CD4-positive, CD25-positive, alpha-beta regulatory T cell (primary cell): ENCODE measurements at regions not wholly inside any gene's neighbourhood (a gene's known extent, or its start where the extent isn't known, plus 50 kb on each side); places are given as distances from the start of the nearest gene placed in this dataset.
A peak's percentile ranks its signal among the peaks of the same experiment; 100 is the strongest.

Experiments used
- ATAC-seq, 2 donors: fragments of 150-1000 bp; cut with Tn5 transposase; one replicate each; pipeline ENCODE4 v1.10.0; 2021; ENCODE audit warnings: low read depth in 2 of 2, moderate number of reproducible peaks in 2 of 2, moderate library complexity in 1 of 2
- DNase-seq, 3 donors: peaks; one replicate each; pipeline versions ENCODE4 v3.0.0 to v3.0.0-alpha.2; 2012 to 2022; ENCODE audit warnings: mixed read lengths in 1 of 3
- H3K27ac ChIP-seq: one replicate; pipeline ENCODE4 v1.7.0; 2013; ENCODE audit warnings: mild to moderate bottlenecking, low read length; ENCODE audit not compliant: insufficient read depth, poor library complexity, severe bottlenecking
- H3K27me3 ChIP-seq: one replicate; pipeline ENCODE4 v1.7.0; 2013; ENCODE audit warnings: low read length; ENCODE audit not compliant: control insufficient read depth, insufficient read depth
- H3K36me3 ChIP-seq: one replicate; pipeline ENCODE4 v1.7.0; 2013; ENCODE audit warnings: mild to moderate bottlenecking, low read length, moderate library complexity; ENCODE audit not compliant: control insufficient read depth, insufficient read depth
- H3K4me1 ChIP-seq: 2 replicates; pipeline ENCODE4 v1.7.0; 2013; ENCODE audit warnings: mild to moderate bottlenecking, low read length; ENCODE audit not compliant: insufficient read depth, control insufficient read depth, poor library complexity, severe bottlenecking
- H3K4me3 ChIP-seq: one replicate; pipeline ENCODE4 v1.7.0; 2013; ENCODE audit warnings: low read depth, mild to moderate bottlenecking, low read length, moderate library complexity
- H3K9me3 ChIP-seq, 2 experiments: 1 replicate in 1 of 2; 2 replicates in 1 of 2; pipeline ENCODE4 v1.7.0; 2013; ENCODE audit warnings: low read length in 2 of 2, mild to moderate bottlenecking in 1 of 2, moderate library complexity in 1 of 2; ENCODE audit not compliant: control insufficient read depth in 2 of 2
- H3K27ac Mint-ChIP-seq, 3 donors: one replicate each; pipeline ENCODE4 v1.8.0; 2020 to 2022; ENCODE audit warnings: mild to moderate bottlenecking in 3 of 3, mixed read lengths in 3 of 3, moderate library complexity in 2 of 3
- H3K27me3 Mint-ChIP-seq: one replicate; pipeline ENCODE4 v1.8.0; 2022; ENCODE audit warnings: mild to moderate bottlenecking, mixed read lengths
- H3K36me3 Mint-ChIP-seq: one replicate; pipeline ENCODE4 v1.8.0; 2020; ENCODE audit warnings: mixed read lengths
- H3K4me1 Mint-ChIP-seq, 4 donors: one replicate each; pipeline ENCODE4 v1.8.0; 2020 to 2022; ENCODE audit warnings: mixed read lengths in 4 of 4, mild to moderate bottlenecking in 1 of 4
- H3K4me3 Mint-ChIP-seq, 4 donors: one replicate each; pipeline ENCODE4 v1.8.0; 2020 to 2022; ENCODE audit warnings: mild to moderate bottlenecking in 4 of 4, mixed read lengths in 4 of 4, moderate library complexity in 3 of 4
- H3K9me3 Mint-ChIP-seq, 7 donors: one replicate each; pipeline ENCODE4 v1.8.0; 2020 to 2022; ENCODE audit warnings: mixed read lengths in 7 of 7, mild to moderate bottlenecking in 3 of 7, moderate library complexity in 2 of 7

DNA sequence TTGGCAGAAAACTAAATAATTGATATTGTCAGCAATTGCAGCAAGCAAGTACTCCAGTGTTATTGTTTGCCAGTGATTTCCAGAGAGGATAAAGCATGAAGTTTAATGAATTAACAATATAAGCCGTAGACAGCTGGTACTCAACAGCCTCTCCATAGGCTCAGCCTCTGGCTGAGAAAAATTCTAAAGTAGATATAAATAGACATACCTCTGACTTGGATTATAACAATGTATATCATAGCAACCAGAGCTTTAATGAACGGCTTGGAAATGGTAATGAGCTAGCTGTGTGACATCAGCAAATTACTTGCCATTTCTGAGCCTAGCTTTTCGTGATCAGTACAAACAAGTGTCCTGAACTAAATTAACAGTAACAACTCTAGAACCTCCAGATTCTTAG is 1055.4 kb upstream of the AUTS2 start:
- no peak overlapping the region for H3K27ac Mint-ChIP-seq
- Histone ChIP-seq H3K4me1 (no peaks in the 10 kb centered on the region), H3K27me3 (no peaks in the 10 kb centered on the region), H3K9me3 (no peaks in the 10 kb centered on the region), H3K36me3 (no peaks in the 10 kb centered on the region), H3K27ac (no peak overlapping the region), H3K4me3 (no peak overlapping the region)
- no peaks in the 10 kb centered on the region for H3K36me3 Mint-ChIP-seq
- no peak for ATAC-seq
- H3K4me3 Mint-ChIP-seq: no peak overlapping the region
- H3K4me1 Mint-ChIP-seq: no peaks in the 10 kb centered on the region
- H3K9me3 Mint-ChIP-seq: peaks cover 0 to 16% (median 12%) of the 10 kb centered on the region in 7 donors
- H3K27me3 Mint-ChIP-seq: no peaks in the 10 kb centered on the region
- no peak for DNase-seq

GRCh38 chr7:68544851-68545250 is 1053.4 kb upstream of the AUTS2 start:
- no peak overlapping the region for H3K4me3 ChIP-seq
- H3K27me3 Mint-ChIP-seq: no peaks in the 10 kb centered on the region
- H3K9me3 Mint-ChIP-seq: peaks cover 0 to 19% (median 9%) of the 10 kb centered on the region in 7 donors
- H3K4me3 Mint-ChIP-seq: no peak overlapping the region
- no peaks in the 10 kb centered on the region for H3K9me3 ChIP-seq
- no peak overlapping the region for H3K27ac Mint-ChIP-seq
- no peaks in the 10 kb centered on the region for H3K4me1 ChIP-seq
- no peaks in the 10 kb centered on the region for H3K36me3 Mint-ChIP-seq
- ATAC-seq (no peak), DNase-seq (no peak)
- H3K27ac ChIP-seq: no peak overlapping the region
- H3K36me3 ChIP-seq: no peaks in the 10 kb centered on the region
- no peaks in the 10 kb centered on the region for H3K4me1 Mint-ChIP-seq
- H3K27me3 ChIP-seq: no peaks in the 10 kb centered on the region

GRCh38 chr7:68547181-68547580 is 1051.1 kb upstream of the AUTS2 start:
- Histone ChIP-seq H3K27ac (no peak overlapping the region), H3K27me3 (no peaks in the 10 kb centered on the region), H3K36me3 (no peaks in the 10 kb centered on the region), H3K4me1 (no peaks in the 10 kb centered on the region), H3K9me3 (no peaks in the 10 kb centered on the region), H3K4me3 (no peak overlapping the region)
- Mint-ChIP-seq H3K27ac (peak overlapping the region in 1 of 3 donors; percentile 23), H3K36me3 (no peaks in the 10 kb centered on the region), H3K27me3 (no peaks in the 10 kb centered on the region), H3K4me3 (no peak overlapping the region), H3K9me3 (peaks cover 0 to 14% (median 5%) of the 10 kb centered on the region in 7 donors), H3K4me1 (no peaks in the 10 kb centered on the region)
- ATAC-seq (no peak), DNase-seq (no peak)

GRCh38 chr7:68547799-68548198 is 1050.5 kb upstream of the AUTS2 start:
- ATAC-seq (no peak), DNase-seq (no peak)
- no peaks in the 10 kb centered on the region for H3K27me3 Mint-ChIP-seq
- no peaks in the 10 kb centered on the region for H3K27me3 ChIP-seq
- H3K36me3 Mint-ChIP-seq: no peaks in the 10 kb centered on the region
- no peak overlapping the region for H3K4me3 ChIP-seq
- no peaks in the 10 kb centered on the region for H3K36me3 ChIP-seq
- H3K9me3 Mint-ChIP-seq: peaks cover 0 to 13% (median 5%) of the 10 kb centered on the region in 7 donors
- H3K4me1 Mint-ChIP-seq: no peaks in the 10 kb centered on the region
- no peak overlapping the region for H3K27ac Mint-ChIP-seq
- H3K9me3 ChIP-seq: no peaks in the 10 kb centered on the region
- H3K4me3 Mint-ChIP-seq: no peak overlapping the region
- no peak overlapping the region for H3K27ac ChIP-seq
- no peaks in the 10 kb centered on the region for H3K4me1 ChIP-seq

- Mint-ChIP-seq H3K4me1 (no peaks in the 10 kb centered on the region), H3K27ac (no peak overlapping the region), H3K4me3 (no peak overlapping the region), H3K27me3 (no peaks in the 10 kb centered on the region), H3K36me3 (no peaks in the 10 kb centered on the region), H3K9me3 (peaks cover 0 to 10% (median 6%) of the 10 kb centered on the region in 7 donors)
- Histone ChIP-seq H3K4me1 (no peaks in the 10 kb centered on the region), H3K9me3 (no peaks in the 10 kb centered on the region), H3K27ac (no peak overlapping the region), H3K4me3 (no peak overlapping the region), H3K27me3 (no peaks in the 10 kb centered on the region), H3K36me3 (no peaks in the 10 kb centered on the region)
- DNase-seq (no peak), ATAC-seq (no peak)
These were observed 1048.2 kb upstream of the AUTS2 start for GRCh38 chr7:68550027-68550426.

DNA sequence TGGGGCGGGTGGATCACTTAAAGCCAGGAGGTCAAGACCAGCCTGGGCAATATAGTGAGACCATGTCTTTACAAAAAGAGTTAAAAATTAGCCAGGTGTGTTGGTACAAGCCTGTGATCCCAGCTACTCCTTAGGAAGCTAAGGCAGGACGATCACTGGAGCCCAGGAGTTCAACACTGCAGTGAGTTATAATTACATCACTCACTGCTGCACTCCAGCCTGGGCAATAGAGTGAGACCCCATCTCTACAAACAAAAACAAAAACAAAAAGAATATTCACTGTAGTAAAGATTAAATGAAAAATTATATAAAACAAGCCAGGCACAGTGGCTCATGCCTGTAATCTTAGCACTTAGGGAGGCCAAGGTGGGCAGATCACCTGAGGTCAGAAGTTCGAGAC is 1047.6 kb upstream of the AUTS2 start:
- Histone ChIP-seq H3K4me1 (no peaks in the 10 kb centered on the region), H3K27me3 (no peaks in the 10 kb centered on the region), H3K4me3 (no peak overlapping the region), H3K27ac (no peak overlapping the region), H3K36me3 (no peaks in the 10 kb centered on the region), H3K9me3 (no peaks in the 10 kb centered on the region)
- Mint-ChIP-seq H3K36me3 (no peaks in the 10 kb centered on the region), H3K9me3 (peaks cover 0 to 10% (median 6%) of the 10 kb centered on the region in 7 donors), H3K4me3 (no peak overlapping the region), H3K4me1 (no peaks in the 10 kb centered on the region), H3K27me3 (no peaks in the 10 kb centered on the region), H3K27ac (no peak overlapping the region)
- ATAC-seq (no peak), DNase-seq (no peak)

GRCh38 chr7:68556537-68556936 is 1041.7 kb upstream of the AUTS2 start:
- DNase-seq: no peak
- Mint-ChIP-seq H3K4me1 (no peaks in the 10 kb centered on the region), H3K27me3 (no peaks in the 10 kb centered on the region), H3K36me3 (no peaks in the 10 kb centered on the region), H3K9me3 (peaks cover 0 to 11% (median 8%) of the 10 kb centered on the region in 7 donors), H3K27ac (no peak overlapping the region), H3K4me3 (no peak overlapping the region)
- H3K36me3 ChIP-seq: no peaks in the 10 kb centered on the region
- no peak overlapping the region for H3K27ac ChIP-seq
- H3K4me1 ChIP-seq: no peaks in the 10 kb centered on the region
- ATAC-seq: no peak
- no peaks in the 10 kb centered on the region for H3K27me3 ChIP-seq
- no peak overlapping the region for H3K4me3 ChIP-seq
- H3K9me3 ChIP-seq: peaks cover 0 to 3% of the 10 kb centered on the region in 2 experiments

GRCh38 chr7:68559518-68559917 is 1038.8 kb upstream of the AUTS2 start:
- Histone ChIP-seq H3K4me3 (no peak overlapping the region), H3K27ac (no peak overlapping the region), H3K9me3 (peaks cover 0 to 3% of the 10 kb centered on the region in 2 experiments), H3K27me3 (no peaks in the 10 kb centered on the region), H3K36me3 (no peaks in the 10 kb centered on the region), H3K4me1 (no peaks in the 10 kb centered on the region)
- peaks cover 0 to 18% (median 9%) of the 10 kb centered on the region in 7 donors for H3K9me3 Mint-ChIP-seq
- no peaks in the 10 kb centered on the region for H3K27me3 Mint-ChIP-seq
- no peaks in the 10 kb centered on the region for H3K36me3 Mint-ChIP-seq
- ATAC-seq: no peak
- no peak overlapping the region for H3K4me3 Mint-ChIP-seq
- DNase-seq: no peak
- H3K4me1 Mint-ChIP-seq: no peaks in the 10 kb centered on the region
- H3K27ac Mint-ChIP-seq: no peak overlapping the region
